K562 (cell line): ENCODE measurements at regions not wholly inside any gene's neighbourhood (a gene's known extent, or its start where the extent isn't known, plus 50 kb on each side); places are given as distances from the start of the nearest gene placed in this dataset.

Experiments used
- ARID3B ChIP-seq: fragments of 250-450 bp; sonication (Bioruptor Pico); IDR thresholded peaks from 2 replicates; pipeline ENCODE4 v1.4.0; 2020; ENCODE audit warnings: borderline replicate concordance
- BRF2 ChIP-seq: IDR thresholded peaks from 3 replicates; pipeline ENCODE4 v1.6.1; 2011; ENCODE audit warnings: borderline replicate concordance, mild to moderate bottlenecking; ENCODE audit not compliant: insufficient read length, insufficient read depth
- C11orf30 ChIP-seq: fragments of 450-650 bp; IDR thresholded peaks from 2 replicates; pipeline ENCODE4 v1.6.1; 2016; ENCODE audit warnings: low read depth, mild to moderate bottlenecking
- FOXJ3 ChIP-seq: sonication (generic); formaldehyde crosslinking; IDR thresholded peaks from 2 replicates; pipeline ENCODE4 v1.4.0; 2020; ENCODE audit warnings: mild to moderate bottlenecking, missing genetic modification reagents
- ILK ChIP-seq: fragments of 450-650 bp; IDR thresholded peaks from 2 replicates; pipeline ENCODE4 v1.6.1; 2016; ENCODE audit warnings: missing genetic modification characterization, low read depth, mild to moderate bottlenecking, missing compliant biosample characterization, moderate library complexity, borderline replicate concordance
- JUND ChIP-seq, 2 experiments: IDR thresholded peaks; 2 replicates in 1 of 2; 3 replicates in 1 of 2; pipeline ENCODE4 v1.6.1; 2011; ENCODE audit warnings: borderline replicate concordance in 2 of 2, low read depth in 2 of 2, low read length in 2 of 2, improper control_type of control experiment in 1 of 2, missing biosample characterization in 1 of 2, missing genetic modification characterization in 1 of 2, missing genetic modification reagents in 1 of 2
- KLF6 ChIP-seq: fragments of 250-450 bp; sonication (Bioruptor Pico); IDR thresholded peaks from 2 replicates; pipeline ENCODE4 v1.4.0; 2020; ENCODE audit warnings: mild to moderate bottlenecking, moderate library complexity, borderline replicate concordance
- MYC ChIP-seq, 2 experiments: fragments of 250-450 bp in 1 of 2; sonication (Bioruptor Pico) in 1 of 2; IDR thresholded peaks; 2 replicates each; pipeline versions ENCODE4 v1.5.1 to v1.6.1; 2012 to 2021; ENCODE audit warnings: low read depth in 2 of 2, borderline replicate concordance in 1 of 2, improper control_type of control experiment in 1 of 2, low read length in 1 of 2, mild to moderate bottlenecking in 1 of 2, moderate library complexity in 1 of 2
- REST ChIP-seq, 2 experiments: fragments of 450-650 bp; formaldehyde crosslinking in 1 of 2; IDR thresholded peaks; 2 replicates each; pipeline versions ENCODE4 v1.4.0 to v1.6.1; 2014 to 2020; ENCODE audit warnings: mild to moderate bottlenecking in 2 of 2, borderline replicate concordance in 1 of 2, low read depth in 1 of 2
- SAFB ChIP-seq: fragments of 200-400 bp; formaldehyde crosslinking; IDR thresholded peaks from 2 replicates; pipeline ENCODE4 v1.6.1; 2017; ENCODE audit warnings: low read depth, low read length, borderline replicate concordance
- SNIP1 ChIP-seq: fragments of 450-650 bp; IDR thresholded peaks from 2 replicates; pipeline ENCODE4 v1.7.1; 2017; ENCODE audit warnings: low read depth, mild to moderate bottlenecking

- TF ChIP-seq JUND (IDR thresholded peaks at IDR 0.05; ENCODE audit: borderline replicate concordance, low read depth, low read length) (no peak), JUND (tag; IDR thresholded peaks at IDR 0.05; ENCODE audit: borderline replicate concordance, low read depth, low read length) (peak; percentile 98; the same call in 2 of the 3 replicates), FOXJ3 (CRISPR knock-in tag) (no peak), SAFB (no peak), MYC (IDR thresholded peaks at IDR 0.05; ENCODE audit: low read depth, low read length) (no peak), MYC (CRISPR knock-in tag; IDR thresholded peaks at IDR 0.05; ENCODE audit: borderline replicate concordance, low read depth) (peak; percentile 100), REST (IDR thresholded peaks at IDR 0.05; ENCODE audit: borderline replicate concordance) (peak; percentile 64; the same call in 1 of the 2 replicates), REST (CRISPR knock-in tag; IDR thresholded peaks at IDR 0.05; ENCODE audit: low read depth) (peak; percentile 94), KLF6 (CRISPR knock-in tag) (peak; percentile 100), BRF2 (no peak), ARID3B (CRISPR knock-in tag) (peak; percentile 100), C11orf30 (peak; percentile 64; the same call in 1 of the 2 replicates), SNIP1 (no peak), ILK (tag) (peak; percentile 100)
These were observed 288.8 kb downstream of the ADGB start (continued) for GRCh38 chr6:146887447-146888077.
